Right hindlimb (tissue), 1 donor: ENCODE measurements at regions not wholly inside any gene's neighbourhood (a gene's known extent, or its start where the extent isn't known, plus 50 kb on each side); places are given as distances from the start of the nearest gene placed in this dataset.
"Not testable (repeated sequence)": the region's sequence is repeated elsewhere in the genome, so short reads cannot be mapped to it uniquely, and the experiment has no call there.

Source experiments
- DNase-seq: peaks from one replicate; pipeline ENCODE4 v3.0.0-alpha.2; 2018

DNA sequence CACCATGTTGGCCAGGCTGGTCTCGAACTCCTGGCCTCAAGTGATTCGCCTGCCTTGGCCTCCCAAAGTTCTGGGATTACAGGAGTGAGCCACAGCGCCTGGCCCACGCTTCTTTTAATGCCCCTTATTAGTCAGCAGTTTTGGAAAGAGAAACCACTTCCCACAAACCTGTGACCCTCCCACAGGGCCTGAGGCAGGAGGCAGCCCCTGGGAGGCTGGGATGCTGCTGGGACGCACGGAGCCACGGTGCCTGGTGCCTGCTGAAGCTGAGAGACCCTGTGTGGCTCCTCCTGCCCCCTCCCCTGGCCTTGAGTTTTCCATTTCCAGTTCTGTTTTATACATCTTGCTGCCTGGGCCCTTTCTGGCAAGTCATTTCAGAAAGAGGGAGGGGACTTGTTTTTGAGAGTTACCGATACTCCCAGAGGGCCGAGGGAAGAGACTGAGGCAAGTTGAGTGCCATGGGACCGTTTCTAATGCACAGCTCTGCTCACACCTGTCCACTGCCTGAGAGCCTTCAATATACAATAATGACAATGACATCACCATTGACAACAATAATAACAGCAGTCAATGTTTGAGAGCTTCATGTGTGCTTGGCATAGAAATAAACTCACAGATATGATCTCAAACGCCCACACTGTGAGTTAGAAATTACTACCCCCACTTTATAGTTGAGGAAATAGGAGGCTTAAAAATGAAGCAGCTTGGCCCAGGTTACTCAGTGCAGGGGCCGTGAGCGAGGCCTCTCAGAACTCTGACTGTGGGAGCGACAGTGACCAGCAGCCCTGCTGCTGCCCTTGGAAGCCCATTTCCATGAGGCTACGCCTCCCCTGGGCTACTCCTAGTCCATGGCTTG, 78.1 kb upstream of the YWHAQ start:
- no peak for DNase-seq

DNA sequence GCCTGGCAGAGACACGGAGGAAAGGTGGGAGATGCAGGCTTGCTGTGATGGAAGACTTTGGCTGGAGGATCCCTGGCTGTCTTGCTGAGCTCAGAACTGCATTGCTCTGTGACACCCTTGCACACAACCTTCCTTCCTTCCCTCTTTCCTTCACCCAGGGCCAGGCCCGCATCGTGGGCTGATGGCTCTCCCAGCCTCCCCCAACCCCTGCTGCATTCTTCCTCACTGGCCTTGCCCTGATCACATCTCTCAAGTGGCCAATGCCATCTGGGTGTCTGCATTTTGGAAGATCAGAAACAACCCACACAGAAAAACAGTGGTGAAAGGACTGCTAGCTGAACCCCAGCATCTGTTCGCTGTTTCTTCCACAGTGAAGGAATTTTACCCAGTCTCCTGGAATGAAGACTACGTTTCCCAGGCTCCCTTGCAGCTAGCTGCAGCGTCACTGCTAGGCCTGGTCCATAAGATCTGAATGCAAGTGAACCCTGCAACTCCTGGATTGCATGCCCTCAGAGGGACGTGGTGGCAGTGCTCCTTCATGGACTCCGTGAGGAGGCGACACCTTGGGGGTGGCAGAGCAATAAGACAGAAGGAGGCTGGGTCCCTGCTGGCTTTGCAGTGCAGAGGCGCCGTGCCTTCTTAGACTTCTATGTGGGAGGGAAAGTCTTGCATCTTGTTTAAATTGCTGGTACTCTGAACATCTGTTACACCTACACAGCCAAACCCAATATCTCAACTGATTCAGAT, 78.9 kb upstream of the YWHAQ start:
- DNase-seq, result no peak

DNA sequence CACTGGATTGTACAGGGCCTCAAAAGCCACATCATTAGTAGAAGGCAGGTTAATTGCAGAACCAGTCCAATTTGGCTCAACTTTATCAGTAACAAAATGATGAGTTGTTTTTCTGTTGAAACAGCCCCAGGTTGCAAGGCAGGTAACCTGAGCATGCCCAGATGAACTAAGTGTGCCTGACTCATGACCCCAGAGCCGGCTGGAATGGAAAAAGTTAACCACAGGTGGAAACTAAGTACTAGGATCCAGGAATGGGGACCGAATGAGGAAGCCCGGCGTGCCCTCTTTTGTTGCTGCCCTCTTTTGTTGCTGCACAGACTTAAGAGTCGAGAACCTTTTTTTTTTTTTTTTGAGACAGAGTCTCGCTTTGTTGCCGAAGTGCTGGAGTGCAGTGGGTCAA, 79.5 kb upstream of the YWHAQ start:
- DNase-seq, result no peak

DNA sequence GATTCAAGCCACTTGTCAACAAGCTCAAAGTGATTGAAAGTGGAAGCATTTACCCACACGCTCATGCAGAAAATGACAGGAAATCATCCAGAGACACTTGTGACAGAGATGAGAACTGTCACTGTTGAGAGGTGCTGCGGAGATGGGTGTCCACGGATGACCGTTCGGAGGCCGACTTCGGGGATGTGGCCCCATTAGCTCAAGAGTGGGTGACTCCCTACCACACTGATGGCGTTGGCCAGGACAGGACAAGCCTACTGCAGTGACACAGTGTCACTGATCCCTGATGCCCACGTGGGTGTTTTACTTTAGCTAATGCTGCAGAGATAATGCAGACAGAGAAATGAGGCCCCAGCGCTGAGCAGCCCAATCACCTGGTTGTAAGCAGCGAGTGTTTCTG, 81.5 kb upstream of the YWHAQ start:
- no peak for DNase-seq

DNA sequence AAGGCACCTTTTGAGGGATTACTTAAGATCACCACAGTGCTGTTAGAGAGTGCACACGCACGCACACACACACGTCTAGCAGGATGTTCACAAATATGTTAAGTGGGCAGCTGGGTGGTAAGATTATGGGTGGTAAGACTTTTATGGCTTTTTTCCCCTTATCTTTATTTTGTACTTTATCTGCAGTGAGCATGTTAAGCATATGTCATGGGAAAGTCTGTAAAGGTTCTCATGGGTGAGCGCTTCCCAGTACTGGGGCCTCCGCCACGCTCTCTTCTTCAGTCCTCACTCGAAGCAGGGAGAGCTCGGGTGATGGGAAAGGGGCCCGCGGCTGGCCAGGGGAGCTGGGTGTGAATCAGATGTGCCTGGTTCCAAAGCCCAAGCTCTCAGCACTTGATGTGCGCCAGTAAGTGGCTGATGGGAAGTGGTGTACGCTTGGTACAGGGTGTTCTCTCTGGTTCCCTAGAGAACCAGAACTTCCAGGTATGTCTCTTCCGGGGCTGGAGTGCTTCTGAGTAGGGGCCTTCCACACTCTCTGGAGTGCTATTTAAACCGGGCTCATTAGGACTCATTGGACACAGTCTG, 83.9 kb upstream of the YWHAQ start:
- DNase-seq, result no peak

DNA sequence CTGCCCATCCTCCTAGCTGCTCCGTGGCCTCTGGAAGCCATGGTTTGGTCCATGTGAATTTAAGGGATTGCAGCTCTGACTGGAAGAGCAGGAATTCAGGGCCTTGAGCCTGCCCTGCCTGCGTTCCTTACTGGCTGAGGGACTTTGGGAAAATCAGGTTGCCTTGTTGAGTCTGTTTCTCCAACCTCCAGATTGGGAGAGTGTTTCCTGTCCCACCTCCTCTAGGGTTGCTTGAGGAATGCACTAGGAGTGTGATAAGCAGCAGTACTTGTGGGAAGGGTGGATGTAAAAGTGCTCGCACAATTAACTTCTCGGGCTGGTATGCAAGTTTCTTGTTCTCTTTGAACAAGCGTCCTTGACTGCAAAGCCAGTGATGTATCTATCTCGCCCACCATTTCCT, 84.4 kb upstream of the YWHAQ start:
- DNase-seq, result no peak

DNA sequence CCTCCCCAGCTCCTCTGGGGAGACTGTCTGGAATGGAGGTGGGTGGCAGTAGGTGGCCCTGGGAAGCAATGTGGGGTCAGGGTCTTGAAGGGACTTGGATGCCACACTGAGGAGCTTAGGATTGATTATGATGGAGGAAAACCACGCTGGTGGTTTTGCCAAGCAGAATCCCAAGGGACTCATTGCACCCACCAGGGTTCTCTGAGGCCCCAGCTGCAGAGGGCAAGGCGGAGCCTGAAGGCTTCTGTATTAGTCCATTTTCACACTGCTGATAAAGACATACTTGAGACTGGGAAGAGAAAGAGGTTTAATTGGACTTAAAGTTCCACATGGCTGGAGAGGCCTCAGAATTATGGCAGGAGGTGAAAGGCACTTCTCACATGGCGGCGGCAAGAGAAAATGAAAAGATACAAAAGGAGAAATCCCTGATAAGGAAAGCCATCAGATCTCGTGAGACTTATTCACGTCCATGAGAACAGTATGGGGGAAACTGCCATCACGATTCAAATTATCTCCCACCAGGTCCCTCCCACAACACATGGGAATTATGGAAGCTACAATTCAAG, 87.2 kb upstream of the YWHAQ start:
- no peak for DNase-seq

DNA sequence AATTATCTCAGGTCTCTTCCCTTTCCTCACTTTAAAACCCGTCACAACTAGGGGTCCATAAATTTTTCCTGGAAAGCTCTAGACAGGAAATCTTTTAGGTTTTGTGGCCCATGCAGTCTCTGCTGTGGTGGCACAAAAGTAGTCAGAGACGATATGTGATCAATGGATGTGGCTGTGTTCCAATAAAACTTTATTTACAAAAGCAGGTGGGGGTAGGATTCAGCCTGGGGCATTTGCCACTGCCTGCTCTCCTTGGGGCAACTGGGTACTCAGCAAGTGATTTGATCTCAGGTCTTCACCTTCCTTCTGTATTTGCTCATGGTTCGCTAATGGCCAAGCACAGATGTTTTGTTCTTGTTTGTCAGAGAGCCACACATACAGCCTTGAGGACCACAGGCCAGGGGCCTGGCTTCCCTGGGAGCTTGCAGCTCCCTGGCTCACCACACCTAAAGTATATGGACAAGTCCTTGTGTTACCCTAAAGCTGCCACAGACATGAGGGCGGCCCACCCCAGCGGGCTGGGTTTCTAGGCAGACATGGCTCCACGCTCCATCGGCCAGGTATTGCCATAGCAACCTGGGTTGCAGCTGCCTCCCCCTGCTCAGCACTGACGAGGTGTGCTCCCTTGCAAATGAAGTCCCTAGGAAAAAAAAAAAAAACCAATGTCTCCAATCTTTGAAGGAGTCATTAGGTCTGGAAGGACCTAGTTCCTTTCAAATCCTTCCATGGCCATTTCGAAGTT, 89.7 kb upstream of the YWHAQ start:
- no peak for DNase-seq

DNA sequence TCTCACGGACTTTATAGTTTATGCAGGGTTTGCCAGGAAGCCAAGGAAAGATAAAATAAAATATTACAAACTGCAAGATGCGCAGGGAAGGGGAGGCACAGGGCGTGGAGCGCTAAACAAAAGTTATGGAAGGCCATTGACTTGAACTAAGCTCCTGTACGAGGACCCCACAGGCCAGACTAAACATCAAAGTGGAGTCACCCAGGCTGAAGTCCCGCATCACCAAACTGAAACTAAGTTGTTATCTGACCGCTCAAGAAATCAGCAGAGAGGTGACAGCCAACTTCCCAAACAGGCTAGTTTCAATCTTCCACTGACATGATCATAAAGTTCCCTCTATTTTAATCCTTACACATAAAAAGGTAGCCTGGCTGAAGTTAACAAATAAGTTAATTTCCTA, 90.5 kb upstream of the YWHAQ start:
- DNase-seq, result no peak

DNA sequence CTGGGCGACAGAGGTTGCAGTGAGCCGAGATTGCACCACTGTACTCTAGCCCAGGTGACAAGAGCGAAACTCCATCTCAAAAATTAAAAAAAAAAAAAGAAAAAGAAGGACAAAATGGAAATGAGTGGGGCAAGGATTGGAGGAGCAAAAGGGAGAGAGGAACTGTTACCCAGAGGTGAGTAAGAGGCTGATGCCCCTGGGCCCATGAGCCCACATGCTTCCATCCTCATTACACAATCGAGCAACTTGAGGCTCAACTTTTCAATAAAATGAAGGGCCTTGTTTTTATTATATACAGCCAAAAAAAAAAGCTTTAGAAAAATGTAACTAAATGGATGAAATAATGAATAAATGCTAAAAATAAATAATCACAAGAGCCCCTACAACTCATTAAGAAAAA, 91.7 kb upstream of the YWHAQ start:
- DNase-seq, result no peak

DNA sequence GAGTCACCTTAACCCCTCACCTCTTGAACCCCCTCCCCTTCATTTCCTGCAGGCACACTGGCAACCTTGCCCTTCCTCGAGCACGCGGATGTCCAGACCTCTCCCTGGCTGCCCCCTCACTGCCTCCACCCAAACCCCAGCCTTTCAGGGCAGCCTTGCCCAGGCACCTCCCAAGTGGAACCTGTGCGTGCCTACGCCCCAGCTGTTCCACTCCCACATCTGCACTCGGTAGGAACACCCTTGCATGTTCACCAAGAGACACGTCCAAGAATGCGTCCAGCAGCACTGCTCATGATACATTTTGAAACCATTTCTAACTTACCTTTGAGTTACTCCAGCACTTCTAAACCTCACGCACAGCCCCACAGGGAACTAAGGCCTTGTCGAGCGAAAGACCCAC, 93.8 kb upstream of the YWHAQ start:
- DNase-seq, result no peak

DNA sequence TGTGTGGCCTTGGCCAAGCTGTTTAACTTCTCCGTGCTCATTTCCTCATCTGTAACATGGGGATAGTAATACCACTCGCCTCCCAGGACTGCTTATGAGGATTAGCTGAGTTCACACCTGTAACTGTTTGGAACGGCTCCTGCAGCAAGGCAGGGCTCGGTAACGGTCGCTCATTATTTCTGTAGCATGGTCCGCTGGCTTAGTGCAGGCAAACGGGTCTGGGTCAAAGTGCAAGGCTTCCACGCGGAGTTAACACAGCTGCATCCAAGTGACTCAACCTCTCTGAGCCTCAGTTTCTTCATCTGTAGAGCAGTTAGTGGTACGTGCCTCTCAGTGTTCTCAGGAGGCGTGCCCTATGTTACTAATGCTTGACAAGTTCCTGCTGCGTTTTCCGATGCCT, 94.3 kb upstream of the YWHAQ start:
- DNase-seq, result peak; percentile 4

DNA sequence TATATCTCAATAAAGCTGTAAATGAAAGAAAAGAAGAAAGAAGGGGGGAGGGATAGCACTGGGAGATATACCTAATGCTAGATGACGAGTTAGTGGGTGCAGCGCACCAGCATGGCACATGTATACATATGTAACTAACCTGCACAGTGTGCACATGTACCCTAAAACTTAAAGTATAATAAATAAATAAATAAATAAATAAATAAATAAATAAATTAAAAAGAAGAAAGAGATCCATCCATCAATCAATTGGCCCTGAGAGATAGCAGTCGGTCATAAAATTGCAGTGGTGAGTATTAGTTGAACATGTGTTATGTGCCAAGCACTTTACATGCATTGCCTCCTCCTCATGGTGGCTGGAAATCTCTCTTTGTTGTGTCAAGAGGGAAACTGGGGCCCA, 95.2 kb upstream of the YWHAQ start:
- DNase-seq, result not testable (repeated sequence)

DNA sequence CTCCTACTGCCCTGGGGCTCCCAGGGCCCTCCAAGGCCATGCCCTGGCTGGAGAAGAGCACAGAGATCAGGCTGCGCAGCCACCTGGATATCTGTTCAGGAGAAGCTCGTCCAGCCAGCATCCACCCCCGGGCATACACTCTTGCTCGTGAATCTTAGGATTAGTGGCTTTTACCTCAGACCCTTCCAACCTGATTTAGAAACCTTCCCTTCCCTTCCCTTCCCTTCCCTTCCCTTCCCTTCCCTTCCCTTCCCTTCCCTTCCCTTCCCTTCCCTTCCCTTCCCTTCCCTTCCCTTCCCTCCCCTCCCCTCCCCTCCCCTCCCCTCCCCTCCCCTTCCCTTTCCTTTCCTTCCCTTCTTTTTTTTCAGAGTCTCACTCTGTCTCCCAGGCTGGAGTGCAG, 99.7 kb upstream of the YWHAQ start:
- DNase-seq, result not testable (repeated sequence)

DNA sequence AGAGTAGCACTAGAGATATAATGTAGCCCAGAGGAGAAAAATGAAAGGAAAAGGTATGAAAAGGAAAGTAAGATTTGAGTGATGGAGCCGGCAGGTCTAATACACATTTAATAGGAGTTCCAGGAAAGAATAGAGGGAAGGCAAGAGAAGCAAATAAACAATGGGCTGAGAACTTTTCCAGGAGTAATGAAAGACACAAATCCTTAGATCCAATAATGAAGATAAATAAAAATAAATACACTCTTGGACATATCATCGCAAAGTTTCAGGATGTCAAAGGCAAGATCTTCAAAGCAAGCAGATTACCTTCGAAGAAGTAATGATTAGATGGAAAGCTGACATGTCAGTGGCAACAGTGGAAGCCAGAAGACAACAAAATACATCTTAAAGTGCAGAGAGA, 102.0 kb upstream of the YWHAQ start:
- no peak for DNase-seq

DNA sequence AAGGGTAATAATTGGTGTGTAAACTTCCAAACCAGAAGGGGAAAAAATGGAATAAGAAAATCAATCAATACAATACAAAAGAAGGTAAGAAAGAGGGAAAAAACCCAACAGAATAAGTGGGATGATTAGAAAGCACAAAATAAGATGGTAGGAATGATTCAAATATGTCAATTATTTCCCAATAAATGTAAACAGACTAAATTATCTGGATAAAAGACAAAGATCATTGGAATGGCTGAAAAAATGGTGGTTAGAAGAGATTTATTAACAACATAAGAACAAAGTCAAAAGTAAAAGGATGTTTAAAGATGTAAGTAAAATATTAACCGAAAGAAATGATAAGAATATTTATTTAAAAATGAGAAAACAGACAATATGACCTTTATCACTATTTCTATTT, 103.5 kb upstream of the YWHAQ start:
- no peak for DNase-seq

DNA sequence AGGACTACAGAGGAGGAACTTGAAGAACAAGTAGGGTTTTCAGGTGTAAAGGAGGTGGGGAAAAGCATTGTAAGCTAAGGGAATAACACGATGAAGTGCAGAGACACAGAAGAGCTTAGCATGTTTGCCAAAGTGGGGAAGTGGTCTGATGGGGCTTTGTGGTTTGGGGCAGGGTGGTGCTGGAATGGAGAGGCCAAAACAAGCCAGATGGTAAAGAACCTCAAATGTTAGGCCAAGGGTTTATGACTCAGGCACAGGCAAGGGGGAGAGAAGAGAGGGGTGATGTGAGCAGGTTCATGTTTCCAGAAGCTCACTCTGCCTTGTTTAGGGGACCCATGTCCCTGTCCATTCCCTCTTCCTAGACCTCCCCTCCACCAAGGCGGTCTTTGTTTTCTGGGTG, 104.5 kb upstream of the YWHAQ start:
- DNase-seq, result no peak

DNA sequence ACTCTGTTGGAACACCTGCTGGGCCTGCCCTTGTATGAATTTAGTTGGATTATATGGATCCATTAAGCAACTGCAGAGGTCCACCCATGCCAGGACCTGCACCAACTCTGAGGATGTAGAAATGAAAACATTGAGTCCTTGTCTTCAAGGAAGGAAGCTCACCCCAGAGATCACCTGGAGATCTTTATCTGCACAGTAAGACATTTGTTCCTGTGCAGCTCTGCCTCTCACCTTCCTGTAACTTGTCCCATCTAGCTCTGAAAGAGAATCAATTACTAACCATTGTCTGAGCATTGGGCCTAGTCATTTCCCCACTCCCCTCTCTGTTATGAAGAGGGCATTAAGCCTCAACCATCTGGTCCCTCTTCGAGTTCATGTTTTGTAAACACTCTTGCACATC, 105.2 kb upstream of the YWHAQ start:
- DNase-seq, result no peak

DNA sequence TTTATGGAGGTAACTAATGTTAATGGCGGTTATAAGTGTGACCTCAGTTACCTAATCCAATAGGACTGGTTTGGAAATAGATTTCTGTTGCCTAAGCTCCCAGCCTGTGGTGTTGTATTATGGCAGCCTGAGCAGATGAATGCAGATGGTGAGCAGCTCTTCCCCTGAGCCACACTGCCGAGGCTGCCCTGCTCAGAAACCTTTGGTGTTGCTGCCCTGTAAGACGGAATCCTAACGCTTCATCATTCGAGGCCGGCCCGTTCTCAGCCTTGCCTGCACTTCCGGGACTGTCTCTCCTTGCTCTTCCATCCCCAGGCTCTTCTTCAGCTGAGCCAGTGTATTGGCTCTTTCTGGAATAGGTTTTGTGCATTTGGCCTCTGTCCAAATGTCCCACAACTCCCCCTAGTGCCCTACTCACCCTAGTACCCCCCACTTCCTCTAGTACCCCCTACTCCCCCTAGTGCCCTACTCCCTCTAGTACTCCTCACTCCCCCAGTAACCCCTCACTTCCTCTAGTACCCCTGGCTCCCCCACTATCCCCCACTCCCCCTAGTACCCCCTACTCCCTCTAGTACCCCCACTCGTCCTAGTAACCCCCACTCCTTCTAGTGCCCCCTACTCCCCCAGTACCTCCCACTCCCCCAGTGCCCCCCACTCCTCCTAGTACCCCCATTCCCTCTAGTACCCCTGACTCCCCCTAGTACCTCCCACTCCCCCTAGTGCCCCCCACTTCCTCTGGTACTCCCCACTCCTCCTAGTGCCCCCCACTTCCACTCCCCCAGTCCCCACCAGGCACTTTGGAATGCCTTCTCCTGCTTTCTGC, 106.0 kb upstream of the TAF1B start:
- no peak for DNase-seq

DNA sequence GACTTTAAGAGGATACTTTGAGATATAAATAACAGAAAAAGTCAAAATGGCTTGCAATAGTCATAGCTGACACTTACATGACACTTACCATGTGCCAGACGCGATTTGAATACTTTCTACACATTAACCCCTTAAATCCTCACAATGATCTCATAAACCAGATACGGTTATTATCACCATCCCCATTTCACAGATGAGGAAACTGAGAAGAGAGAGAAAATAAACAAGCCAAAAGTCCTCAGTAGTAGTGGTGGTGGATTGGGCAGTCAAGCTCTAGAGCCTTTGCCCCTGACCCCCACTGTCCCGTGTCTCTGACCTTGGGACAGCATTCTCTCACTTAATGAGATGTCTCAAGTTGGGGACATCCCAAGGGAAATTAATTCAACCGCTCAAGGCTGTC, 105.2 kb upstream of the TAF1B start:
- no peak for DNase-seq

DNA sequence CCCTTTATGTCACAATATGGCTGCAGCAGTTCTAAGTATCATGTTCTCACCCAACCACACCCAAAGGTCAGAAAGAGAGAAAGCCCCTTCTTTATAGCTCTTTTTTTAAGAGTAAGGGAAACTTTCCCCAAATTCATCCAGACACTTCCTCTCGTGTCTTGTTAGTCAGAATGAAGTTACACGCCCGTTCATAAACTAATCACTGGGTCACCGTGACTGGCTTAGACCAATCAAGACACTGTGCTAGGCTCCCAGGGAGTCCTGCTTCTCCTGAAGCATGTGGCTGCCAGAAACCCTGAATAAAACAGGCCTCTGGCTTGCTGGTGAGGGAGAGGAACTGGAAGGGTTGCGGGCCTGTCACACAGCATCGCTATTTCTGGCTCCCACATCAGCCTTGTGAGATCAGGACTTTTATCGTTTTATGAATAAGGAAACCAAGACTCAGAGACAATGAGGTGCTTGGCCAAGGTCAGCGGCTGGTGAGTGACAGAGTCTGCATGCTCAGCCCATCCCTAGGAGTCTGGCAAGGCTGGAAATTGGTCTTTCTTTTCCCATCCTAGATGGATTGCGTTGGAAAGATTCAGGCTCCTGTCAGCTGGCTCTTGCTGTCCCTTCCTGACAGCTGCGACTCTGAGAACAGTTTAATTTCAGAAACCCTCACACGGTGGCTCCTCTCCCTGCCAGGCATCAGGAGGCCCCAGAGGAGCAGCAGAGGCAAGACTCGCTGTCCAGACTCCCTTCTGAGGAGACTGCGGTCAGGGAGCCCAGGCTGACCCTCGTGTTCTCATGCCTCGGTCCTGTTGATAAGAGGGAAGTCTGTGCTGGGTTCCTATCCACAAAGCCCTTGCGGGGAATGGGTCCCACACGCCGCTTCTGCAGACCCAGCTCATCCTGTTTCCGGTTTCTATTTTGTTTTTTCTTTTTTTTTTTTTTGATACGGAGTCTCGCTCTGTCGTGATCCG, 104.5 kb upstream of the TAF1B start:
- peak; percentile 59 for DNase-seq
